Amniotic epithelial cell (primary cell): ENCODE measurements at regions not wholly inside any gene's neighbourhood (a gene's known extent, or its start where the extent isn't known, plus 50 kb on each side); places are given as distances from the start of the nearest gene placed in this dataset.

Experiments used
- DNase-seq: peaks from one replicate; pipeline ENCODE4 v3.0.0-alpha.2; 2010; ENCODE audit warnings: low read depth

DNA sequence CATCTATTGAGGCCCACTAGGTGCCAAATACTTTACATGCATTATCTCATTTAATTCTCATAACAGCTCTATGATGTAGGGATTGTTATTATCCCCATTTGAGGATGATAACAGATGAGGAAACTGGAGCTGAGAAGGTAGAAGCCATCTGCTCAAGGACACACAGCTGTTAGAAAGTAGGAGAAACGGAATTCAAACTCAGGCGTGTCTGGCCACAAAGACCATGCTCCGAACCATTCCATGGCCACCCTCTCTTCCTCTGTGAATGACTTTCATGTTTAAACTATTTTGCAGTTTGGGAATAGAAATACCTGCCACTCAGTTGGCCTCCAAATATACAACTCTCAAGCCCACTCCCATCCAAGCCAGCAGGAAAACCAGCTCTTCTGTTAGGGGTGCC lies 87.6 kb upstream of the ANKRD55 start:
- no peak for DNase-seq

DNA sequence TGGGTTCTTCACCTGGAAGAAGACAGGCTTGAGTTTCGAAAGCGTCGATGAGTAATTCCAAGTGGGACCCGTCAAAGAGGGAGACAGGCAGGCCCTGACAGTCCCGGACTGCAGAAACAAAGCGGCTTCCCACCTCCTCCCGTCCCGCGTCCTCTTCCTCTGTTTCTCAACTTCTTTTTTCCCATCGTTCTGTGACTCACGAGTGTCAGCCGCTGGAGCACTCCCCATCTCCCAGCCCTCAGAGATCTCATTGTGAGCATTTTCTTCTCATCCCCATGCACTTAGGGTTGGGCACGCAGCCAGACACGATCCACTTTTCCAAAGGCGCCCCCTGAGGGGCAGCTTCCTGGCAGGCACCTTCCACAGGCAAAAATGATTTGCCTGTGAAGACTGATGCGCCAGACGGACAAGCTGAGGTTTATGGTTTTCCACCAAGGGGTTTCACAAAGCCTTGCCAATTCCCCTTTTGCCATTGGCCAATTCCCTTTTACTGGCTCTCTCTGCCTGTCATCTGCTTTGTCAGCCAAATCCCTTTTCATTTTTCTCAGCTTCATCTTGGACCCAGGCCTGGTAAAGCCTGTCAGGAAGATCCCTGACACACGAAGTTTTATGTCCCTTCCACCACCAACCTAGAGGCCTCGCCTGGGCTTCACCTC lies 86.5 kb upstream of the ANKRD55 start:
- peak; percentile 93 for DNase-seq

DNA sequence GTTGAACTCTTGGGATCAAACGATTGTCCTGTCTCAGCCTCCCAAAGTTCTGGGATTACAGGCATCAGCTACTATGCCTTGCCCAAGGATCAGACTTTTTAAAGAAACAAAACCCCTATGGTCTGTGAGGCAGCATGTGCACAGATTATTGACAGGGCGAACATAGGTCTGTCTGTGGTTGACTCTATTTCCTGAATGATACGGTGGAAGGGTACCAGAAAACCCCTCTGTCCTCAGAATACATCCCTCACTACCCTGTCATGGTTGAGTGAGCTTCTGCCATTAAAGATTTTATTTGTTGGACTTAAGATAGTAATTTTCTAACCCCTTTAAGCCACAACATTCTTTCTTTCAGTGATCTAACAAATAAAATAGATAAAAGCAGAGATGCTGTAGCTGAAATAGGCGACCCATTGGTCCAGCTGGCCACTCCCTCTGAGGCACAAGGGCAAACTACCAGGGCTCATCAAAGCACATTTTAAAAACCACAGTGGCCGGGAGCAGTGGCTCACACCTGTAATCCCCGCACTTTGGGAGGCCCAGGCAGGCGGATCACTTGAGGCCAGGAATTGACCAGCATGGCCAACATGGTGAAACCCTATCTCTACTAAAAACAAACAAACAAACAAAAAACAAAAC lies 84.9 kb upstream of the ANKRD55 start:
- DNase-seq: no peak

DNA sequence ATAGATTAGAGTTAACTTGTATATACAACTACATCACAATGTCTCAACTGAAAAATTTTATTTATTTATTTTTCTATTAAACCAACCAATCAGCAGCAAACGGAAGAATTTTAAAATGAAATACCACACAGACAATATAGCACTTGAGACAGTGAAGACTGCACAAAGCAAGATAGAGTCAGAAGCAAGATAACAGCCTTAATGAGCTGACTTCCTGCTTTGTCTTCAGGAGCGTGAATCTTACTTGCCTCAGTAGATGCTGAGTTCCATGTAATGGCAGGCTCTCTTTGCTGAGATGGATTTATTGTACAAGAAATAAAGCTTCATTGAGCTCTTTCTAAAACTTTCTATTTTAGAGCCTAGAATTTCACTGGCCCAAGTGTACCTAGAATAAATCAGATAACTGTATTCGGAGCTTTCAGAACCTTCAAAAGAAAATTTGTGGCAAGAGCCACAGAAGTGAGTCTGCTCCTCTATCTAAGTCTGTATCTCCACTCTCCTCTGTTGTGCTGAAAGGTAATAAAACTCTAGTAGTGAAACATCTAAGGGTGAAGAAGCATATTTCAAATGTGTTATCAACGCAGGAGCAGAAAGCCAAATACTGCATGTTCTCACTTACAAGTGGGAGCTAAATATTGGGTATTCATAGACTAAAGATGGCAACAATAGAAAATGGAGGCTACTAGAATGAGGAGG lies 83.3 kb upstream of the ANKRD55 start:
- peak; percentile 72 for DNase-seq

DNA sequence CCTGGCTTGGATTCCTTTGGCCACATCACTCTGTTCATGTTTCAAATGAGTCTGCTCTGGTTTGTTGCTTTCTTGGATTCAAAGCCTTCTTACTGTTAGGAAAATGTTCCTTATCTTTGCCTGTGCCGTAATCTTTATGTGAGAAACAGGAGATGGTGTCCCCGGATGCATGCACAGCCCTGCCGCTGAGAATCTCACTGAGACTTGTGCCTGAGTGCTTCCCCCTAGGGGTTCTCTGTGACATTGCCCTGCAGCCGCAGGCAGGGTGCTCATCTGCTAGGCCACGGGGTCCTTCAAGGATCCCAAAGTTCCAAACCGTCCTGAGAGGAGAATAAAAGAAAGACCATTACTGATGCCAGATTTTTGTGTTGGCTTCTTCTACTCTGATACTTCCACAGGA lies 81.4 kb upstream of the ANKRD55 start:
- peak; percentile 81 for DNase-seq

DNA sequence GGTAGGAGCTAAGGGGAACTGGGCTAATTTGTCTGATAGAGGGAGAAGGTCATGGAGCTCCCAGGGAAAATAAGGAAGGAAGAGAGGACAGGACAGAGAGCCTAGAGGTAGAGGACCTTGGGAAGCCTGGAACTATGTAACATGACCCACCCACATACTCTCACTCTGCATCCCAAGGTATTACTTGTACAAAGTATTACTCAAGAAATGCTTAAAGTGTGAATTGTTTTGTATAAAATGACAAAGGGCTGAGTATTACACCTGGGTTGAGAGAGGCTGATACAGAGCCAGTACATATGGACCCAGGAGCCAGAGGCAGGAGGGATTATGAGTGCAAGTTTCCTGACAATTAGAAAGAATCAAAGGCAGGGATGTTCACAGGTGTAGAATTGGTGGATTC lies 80.5 kb upstream of the ANKRD55 start:
- DNase-seq: no peak

DNA sequence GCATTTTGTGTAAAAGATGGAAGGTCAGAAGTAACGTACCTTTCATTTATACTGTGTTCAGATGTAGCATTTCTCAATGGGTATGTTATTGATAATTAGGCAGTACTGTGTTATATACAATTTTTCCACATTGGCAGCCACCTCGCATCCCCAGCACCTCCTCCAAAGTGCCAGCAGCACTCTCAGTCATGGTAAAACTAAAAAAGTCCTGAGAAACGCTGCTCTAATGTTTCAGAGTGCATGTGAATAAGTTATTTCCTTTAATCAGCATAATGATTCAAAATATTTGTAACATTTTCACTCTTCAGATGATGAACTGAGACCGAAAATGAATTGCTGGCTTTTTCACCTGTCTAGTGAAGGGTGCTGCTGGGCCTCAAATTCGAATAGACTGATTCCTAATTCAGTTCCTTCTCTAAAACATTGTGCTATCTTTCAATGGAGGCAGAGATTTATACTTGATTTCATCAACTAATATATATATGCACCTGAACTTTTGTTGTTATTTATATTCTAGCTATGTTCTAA lies 79.9 kb upstream of the ANKRD55 start:
- no peak for DNase-seq

DNA sequence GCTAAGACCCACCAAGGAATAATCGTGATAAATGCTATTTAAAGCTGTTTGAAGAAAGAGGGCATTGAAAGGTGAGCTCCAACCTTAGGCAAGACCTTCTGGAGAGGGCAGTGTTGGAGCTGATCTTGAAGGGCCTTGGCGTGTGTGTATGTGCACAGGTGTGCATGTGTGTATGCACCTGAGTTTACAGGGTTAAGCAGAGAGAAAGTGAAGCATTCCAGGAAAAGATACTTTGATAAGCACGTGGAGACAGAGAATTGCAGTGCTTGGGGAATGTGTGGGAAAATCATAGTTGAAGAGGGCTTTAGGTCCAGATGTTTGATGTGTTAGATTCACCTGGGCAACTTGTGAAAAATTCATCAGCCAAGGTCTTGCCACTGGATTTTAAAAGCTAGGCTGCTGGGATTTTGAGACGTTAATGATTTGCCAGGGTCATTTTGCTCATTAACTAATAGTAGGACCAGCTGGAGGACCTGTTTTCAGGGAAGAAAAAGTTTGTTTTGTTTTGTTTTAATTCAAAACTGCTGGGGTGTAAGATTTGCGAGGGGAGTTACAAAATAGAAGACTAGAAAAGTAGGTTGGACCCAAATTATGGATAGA lies 78.3 kb upstream of the ANKRD55 start:
- peak; percentile 38 for DNase-seq

DNA sequence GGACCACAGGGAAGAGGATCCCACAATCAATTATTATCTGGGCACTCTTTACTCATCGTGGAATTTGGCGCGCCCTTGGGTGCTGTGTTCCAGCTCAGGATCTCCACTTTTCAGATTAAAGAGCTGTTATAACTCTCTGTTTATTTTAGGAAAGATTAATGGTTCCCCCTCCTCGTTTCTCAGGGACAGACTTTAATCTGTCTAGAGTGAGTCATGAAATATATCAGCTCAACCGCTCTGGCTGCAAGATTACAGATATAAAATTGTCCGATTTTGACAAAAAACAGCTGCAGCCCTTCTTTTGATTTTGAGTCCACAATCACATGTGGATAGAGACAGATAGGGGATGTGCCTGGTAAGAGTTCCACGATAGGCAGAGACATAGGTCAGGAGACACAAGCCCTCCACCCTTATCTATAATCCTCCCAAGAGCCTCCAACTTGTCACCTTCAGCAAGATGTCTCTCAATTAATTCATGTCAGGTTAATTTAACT lies 77.6 kb upstream of the ANKRD55 start:
- DNase-seq: peak; percentile 95

DNA sequence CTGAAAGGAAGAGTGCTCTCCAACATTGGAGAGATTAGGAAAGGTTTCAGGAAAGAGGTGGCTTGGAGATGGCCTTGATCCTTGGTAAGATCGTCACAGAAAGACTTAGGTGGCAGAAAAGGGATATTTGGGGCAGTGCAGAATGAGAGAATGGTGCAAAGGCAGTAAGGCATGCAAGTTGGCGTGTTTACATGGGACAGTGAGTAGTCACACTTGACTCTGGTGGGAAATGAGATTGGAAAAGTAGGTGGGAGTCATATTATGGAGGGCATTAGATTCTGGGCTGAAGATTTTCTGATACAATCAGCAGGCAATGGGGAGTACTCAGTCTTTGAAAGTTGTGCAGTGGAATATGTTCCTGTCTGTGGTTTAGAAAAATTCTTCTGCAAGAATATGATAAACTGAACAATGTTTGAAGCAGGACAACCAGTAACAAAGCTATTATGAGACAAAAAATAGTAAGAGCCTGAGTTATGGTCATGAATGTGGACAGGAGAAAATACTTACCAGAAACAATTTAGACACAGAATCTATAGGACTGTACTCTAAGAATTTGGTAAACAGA lies 76.2 kb upstream of the ANKRD55 start:
- DNase-seq: peak; percentile 90

DNA sequence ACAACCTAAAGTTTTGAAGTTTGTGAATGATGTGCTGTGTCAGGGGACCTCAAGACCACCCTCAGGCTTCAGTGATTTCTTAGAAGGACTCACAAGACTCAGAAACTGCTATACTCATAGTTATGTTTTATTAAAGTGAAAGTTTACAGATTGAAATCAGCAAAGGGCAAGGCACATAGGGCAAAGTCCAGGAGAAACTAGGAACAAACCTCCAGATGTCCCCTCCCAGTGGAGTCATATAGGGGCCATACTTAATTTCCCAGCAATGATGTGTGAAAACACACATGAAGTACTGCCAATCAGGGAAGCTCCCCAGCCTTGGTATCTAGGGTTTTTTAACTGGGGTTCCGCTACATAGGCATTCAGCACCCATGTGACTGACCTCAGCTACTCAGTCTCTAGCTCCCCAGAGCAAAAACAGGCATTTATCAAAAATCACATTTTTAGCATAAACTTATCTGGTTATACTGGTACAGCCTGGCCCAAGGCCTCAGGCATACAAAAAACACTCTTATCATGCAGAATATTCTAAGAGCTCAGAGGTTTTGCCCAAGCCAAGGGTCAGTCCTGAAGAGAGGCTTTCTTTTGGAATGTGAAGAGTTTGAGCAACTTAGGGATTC lies 74.7 kb upstream of the ANKRD55 start:
- DNase-seq: peak; percentile 97

DNA sequence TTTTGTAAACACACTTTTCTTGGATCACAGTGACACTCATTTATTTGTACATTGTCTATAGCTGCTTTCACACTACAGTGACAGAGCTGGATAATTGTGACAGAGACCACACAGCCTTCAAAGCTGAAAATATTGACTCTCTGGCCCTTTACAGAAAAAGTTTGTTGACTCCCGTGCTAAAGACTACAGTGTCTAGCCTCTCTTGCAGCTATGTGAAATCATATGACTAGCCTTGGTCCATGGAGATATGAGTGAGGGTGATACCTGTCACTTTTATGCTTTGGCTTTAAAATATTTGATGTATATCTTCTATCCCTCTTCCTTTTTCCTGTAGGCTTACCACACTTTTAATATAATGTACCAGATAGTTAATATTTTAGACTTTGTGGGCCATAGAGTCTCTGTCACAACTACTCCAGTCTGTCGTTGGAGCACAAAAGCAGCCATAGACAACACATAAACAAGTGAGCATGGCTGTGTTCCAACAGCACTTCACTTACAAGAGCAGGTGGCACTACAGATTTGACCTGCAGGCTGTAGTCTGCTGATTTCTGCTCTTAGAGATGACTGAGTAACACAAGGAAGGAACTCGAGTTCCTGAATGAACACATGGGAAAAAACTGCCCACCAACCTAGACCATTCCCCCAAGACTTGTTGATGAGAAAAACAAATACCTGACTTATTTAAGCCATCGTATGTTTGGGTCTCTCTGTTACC lies 73.5 kb upstream of the ANKRD55 start:
- DNase-seq: no peak

DNA sequence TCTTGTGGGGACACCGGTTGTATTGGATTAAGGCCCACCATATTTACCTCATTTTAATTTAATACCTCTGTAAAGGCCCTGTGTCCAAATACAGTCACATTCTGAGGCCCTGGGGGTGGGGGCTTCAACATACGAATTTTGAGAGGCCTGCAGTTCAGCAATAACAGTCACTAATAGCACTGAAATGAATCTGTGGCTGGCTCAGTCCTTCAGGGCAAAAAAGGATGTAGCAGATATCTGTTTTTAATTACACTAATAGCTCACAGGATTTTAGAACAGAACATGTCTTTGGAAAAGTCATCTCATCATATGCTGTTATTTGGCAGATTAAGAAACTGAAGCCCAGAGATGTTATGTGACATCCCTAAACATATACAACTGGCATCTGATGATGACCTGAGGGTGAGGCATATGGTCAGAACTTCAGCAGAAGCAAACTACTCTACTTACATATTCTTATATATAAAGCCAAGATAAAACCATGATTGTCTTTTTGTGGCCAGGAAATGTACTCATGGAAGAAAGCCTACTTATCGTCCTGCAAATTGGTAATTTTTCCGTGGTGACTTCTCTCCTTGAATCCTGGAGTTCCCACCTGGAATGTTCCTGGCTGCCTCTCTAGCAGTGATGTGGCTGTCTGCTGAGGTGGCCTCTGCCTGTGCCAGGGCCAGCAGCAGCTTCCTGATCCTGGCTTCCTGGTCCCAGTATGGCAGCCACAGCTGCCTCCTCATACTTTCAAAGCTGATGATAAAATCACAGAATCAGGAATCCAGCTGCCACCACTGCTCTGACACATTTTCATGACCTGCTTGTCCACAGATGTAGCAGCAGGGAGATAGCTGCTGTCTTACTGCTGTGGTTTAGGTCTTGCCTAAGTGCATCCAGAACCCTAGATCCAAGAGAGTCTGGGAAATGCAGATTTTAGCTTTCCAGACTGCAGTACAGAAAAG lies 72.1 kb upstream of the ANKRD55 start:
- DNase-seq: peak; percentile 64

DNA sequence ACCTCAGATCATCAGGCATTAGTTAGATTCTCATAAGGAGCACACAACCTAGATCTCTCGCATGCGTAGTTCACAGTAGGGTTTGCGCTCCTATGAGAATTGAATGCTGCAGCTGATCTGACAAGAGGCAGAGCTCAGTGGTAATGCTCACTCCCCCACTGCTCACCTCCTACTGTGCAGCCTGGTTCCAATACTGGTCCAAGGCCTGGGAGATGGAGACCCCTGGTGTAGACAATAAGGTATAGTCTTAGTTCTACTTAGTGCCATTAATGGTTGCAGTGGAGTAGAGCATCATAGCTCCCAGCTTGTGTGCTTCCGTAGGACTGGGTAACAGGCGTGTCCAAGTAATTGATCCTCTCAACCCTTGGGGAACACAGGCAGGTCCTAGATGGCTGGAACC lies 70.4 kb upstream of the ANKRD55 start:
- DNase-seq: no peak

DNA sequence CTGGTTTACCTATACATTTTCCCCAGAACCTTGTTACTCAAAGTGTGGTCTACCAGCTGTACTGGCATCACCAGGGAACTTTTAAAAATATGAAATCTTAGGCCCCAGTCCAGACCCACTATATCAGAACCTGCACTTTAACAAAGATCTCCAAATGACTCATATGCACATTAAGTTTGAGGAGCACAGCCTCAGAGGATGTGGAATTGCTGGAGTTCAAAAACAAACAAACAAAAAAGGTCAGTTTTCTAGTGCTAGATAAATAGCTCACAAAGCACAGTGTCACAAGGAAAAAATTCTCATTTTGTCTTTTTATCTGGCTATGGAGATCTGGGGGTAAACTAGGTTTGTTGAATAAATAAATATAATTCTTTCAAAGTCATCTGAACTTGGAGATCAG lies 68.9 kb upstream of the ANKRD55 start:
- DNase-seq: peak; percentile 50

DNA sequence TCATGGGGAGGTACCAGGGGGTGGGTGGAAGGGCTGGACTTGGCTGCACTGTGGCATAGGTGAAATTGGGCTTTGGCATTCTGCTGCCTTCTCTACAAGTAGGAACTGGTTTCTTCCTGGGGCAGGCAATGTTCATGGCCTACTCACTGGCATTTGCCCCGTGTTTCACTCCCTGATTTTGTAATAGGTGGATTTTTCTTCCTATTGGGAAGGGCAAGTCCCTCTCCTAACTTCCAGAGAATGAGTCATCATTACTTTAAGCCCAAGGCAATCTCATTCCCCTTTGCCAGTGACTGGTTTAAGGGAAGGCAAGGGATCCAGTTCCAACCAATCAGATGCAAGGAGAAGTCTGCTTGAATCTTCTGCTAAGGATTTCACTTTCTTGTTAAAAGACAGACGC lies 67.9 kb upstream of the ANKRD55 start:
- peak; percentile 55 for DNase-seq

DNA sequence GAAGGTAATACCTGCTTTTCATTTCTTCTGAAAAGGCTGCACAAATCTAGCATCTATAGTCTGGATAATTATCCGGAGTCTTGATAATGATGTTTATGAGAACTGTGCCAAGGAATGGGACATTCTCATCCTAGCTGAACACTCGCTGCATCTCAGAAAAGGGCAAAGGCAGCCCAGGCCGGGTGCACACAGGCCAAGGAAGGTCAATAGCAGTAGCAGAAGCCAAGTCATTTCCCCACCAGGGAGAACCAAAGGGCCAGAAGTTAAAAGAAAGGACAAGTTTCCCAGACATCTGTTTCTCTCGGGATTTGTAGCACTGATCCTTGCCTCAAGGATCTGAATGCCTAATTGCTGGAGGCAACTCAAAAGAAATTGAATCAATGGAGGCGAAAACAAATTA lies 66.1 kb upstream of the ANKRD55 start:
- DNase-seq: no peak

DNA sequence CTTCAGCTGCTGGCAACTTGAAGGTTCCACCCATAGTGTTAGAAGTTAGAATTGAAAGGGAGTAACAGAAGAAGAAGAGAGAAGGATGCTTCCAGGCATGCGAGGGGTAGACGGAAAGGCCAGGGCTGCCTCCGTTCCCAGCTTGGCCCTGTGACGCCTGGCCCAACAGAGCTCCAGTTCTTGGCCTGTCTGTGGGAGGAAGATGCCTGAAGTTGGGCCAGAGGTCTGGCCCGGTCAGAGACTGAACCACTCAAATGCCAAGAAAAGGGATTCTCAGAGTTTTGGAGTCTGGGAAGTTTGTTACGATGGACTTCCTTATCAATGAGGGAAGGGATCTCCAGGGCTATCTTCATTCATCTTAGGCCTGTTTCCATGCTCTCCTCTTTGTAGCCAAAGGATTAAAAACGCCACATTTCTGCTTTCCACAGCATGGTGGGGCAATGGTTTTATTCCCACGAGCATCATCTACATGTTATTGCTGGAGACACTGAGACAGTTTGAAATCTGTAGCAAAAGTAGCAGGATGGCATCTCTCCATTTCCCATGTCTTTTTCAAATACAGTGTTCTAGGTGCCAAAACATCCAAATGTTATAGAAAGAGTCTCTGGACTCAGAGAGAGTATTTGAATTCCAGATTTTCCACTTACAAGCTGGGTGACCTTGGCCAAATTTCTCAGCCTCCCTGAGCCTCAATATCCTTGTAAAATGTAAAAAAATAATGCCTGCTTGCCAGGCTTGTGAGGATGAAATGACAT lies 65.4 kb upstream of the ANKRD55 start:
- DNase-seq: no peak

DNA sequence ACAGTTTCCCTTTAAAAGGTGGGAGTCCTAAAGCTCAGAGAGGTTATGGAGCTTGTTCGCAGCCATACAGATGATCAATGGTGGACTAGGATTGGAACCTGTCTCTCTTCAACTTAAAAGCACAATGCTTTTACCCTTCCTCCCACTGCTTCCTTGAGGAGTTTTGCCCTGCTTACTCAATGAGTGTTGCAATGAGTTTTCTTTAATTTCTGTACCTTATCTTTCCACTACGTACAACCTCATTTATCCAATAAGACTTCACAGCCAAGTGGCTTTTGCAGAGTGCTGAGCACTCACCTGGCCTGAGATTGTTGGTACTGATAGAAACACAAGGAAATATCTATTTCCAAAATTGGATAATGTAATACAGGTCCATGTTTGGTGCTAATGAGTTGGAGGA lies 64.7 kb upstream of the ANKRD55 start:
- peak; percentile 72 for DNase-seq
